Smooth muscle cell (in vitro differentiated cells): ENCODE measurements at regions not wholly inside any gene's neighbourhood (a gene's known extent, or its start where the extent isn't known, plus 50 kb on each side); places are given as distances from the start of the nearest gene placed in this dataset.
A peak's percentile ranks its signal among the peaks of the same experiment; 100 is the strongest.

ENCODE experiments used
- DNase-seq: peaks from one replicate; lab custom pipeline; 2025; ENCODE audit not compliant: unreplicated experiment; lab: John Stamatoyannopoulos, UW
- H2AFZ ChIP-seq: fragments of 200-600 bp; sonication (generic); 2 replicates; pipeline ENCODE4 v1.6.0; 2016; ENCODE audit warnings: antibody characterized with exemption, low read depth, mild to moderate bottlenecking
- H3F3A ChIP-seq: fragments of 200-600 bp; sonication (generic); 2 replicates; pipeline ENCODE4 v1.6.0; 2017; ENCODE audit warnings: antibody characterized with exemption, low read depth
- H3K27ac ChIP-seq: fragments of 200-600 bp; sonication (generic); 2 replicates; pipeline ENCODE4 v1.5.1; 2016; ENCODE audit warnings: low read depth, mild to moderate bottlenecking
- H3K27me3 ChIP-seq: fragments of 200-600 bp; sonication (generic); 2 replicates; pipeline ENCODE4 v1.6.1; 2016; ENCODE audit warnings: low read depth, mild to moderate bottlenecking
- H3K36me3 ChIP-seq: fragments of 200-600 bp; sonication (generic); 2 replicates; pipeline ENCODE4 v1.5.1; 2016; ENCODE audit warnings: low read depth
- H3K4me1 ChIP-seq: fragments of 200-600 bp; sonication (generic); 2 replicates; pipeline ENCODE4 v1.5.1; 2016; ENCODE audit warnings: low read depth
- H3K4me2 ChIP-seq: fragments of 200-600 bp; sonication (generic); 2 replicates; pipeline ENCODE4 v1.6.0; 2016; ENCODE audit warnings: mild to moderate bottlenecking
- H3K4me3 ChIP-seq: fragments of 200-600 bp; sonication (generic); 2 replicates; pipeline ENCODE4 v1.5.1; 2016; ENCODE audit warnings: mild to moderate bottlenecking
- H3K79me2 ChIP-seq: fragments of 200-600 bp; sonication (generic); 2 replicates; pipeline ENCODE4 v1.6.0; 2016; ENCODE audit warnings: low read depth, mild to moderate bottlenecking
- H3K9ac ChIP-seq: fragments of 200-600 bp; sonication (generic); 2 replicates; pipeline ENCODE4 v1.6.0; 2016; ENCODE audit warnings: low read depth
- H3K9me3 ChIP-seq: fragments of 200-600 bp; sonication (generic); replicated peaks from 2 replicates; pipeline ENCODE4 v1.5.1; 2016; ENCODE audit warnings: low read depth
- H4K20me1 ChIP-seq: fragments of 200-600 bp; sonication (generic); 2 replicates; pipeline ENCODE4 v1.6.0; 2016; ENCODE audit warnings: low read depth
- WGBS: methylation state at CpG from one replicate; pipeline ENCODE4 v1.1.7; 2016; ENCODE audit warnings: low lambda C conversion rate; 5-methylcytosine and 5-hydroxymethylcytosine counted together
- TF ChIP-seq, protein P1 (sequence below): fragments of 200-600 bp; sonication (generic); IDR thresholded peaks from 2 replicates; pipeline ENCODE4 v1.5.1; 2017; ENCODE audit warnings: borderline replicate concordance, mild to moderate bottlenecking, antibody characterized with exemption; ENCODE audit not compliant: insufficient read depth, poor library complexity, severe bottlenecking

DNA sequence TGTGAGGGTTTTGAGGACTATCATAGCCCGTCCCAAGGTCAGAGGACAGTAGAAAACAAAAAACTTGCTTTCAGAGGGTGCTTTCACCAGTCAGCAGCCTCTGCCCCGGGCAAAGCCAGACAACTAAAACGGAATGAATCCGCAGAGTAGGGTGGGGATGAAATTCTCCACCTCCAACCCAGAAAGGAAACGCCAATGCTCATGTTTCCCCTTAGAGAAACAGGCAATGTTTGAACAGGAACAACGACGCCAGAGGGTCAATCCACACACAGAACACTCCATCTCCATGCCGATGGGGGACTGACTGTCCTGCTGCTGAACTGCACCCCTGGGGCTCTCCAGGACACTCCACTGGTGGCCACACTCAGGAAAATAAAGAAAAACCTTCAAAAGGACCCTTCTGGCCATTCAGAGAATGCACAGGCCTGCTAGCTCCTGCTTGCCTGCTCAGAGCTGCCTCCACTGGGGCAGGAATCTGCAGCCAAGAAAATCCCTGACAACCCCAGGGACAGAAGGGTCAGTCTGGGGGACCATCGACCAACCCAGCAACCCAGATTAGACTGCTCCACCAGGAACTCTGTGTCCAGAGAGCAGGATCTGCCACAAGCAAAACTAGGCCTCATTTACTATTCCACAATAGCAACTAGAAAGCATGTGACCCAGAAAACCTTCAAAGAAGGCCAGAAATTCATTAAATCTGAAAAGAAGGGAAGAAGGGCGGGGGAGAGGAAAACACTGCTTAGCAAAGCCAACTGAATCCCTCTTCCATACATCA, 116.0 kb downstream of the TOMM20 start:
- 77% methylated on average over 10 of the region's 10 CpGs for WGBS
- no peaks in the 10 kb centered on the region for H4K20me1 ChIP-seq
- H3K4me3 ChIP-seq = no peak overlapping the region
- H3K36me3 ChIP-seq = no peaks in the 10 kb centered on the region
- no peaks in the 10 kb centered on the region for H3K79me2 ChIP-seq
- H3K4me1 ChIP-seq = peaks cover 8% of the 10 kb centered on the region
- TF ChIP-seq, protein P1, sequence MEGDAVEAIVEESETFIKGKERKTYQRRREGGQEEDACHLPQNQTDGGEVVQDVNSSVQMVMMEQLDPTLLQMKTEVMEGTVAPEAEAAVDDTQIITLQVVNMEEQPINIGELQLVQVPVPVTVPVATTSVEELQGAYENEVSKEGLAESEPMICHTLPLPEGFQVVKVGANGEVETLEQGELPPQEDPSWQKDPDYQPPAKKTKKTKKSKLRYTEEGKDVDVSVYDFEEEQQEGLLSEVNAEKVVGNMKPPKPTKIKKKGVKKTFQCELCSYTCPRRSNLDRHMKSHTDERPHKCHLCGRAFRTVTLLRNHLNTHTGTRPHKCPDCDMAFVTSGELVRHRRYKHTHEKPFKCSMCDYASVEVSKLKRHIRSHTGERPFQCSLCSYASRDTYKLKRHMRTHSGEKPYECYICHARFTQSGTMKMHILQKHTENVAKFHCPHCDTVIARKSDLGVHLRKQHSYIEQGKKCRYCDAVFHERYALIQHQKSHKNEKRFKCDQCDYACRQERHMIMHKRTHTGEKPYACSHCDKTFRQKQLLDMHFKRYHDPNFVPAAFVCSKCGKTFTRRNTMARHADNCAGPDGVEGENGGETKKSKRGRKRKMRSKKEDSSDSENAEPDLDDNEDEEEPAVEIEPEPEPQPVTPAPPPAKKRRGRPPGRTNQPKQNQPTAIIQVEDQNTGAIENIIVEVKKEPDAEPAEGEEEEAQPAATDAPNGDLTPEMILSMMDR = no peak
- H3K27me3 ChIP-seq = no peaks in the 10 kb centered on the region
- peak overlapping the region; percentile 99 for H3K27ac ChIP-seq
- H3K9ac ChIP-seq = peak overlapping the region; percentile 87
- H3K9me3 ChIP-seq = no peaks in the 10 kb centered on the region
- DNase-seq = no peak
- peak overlapping the region; percentile 29 for H3K4me2 ChIP-seq
- H3F3A ChIP-seq = peaks cover 8% of the 10 kb centered on the region
- H2AFZ ChIP-seq = no peak overlapping the region

DNA sequence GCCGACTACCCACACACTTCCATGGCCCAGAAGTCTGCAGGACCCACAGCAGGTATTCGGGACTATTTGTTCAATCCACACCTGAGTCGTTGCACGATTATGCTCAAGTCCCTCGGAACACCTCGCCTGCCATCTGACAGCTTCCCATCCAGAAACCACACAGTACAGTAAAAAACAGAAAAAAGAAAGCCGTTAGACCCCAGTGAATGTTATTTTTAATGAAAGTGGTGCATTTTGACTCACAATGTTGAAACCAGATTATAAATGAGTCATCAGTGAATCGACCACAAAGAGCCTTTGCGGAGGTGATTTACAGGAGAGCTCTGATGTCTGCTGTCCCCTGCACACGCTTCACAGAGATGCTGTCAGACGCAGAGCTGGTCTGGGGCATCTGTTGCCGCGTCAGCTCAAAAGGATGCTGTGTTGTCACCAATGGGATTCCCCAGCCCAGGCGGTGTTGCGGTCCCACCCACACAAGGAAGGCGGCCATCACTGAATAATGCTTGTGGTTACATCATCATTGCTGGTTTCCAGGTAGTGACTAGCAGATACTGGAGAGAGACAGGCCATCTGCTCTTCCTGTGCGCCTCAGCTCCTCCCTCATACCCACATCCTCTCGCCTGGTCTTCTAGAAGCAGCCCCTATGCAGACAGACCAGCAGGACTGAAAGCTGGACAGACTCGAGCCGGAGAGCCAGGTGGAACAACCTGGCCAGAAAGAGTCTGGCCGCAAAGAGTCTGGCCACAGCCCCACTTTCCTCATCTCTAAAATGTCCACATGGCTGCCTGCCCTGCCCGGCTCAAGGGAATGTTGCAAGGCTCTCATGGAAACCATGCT, 116.8 kb downstream of the TOMM20 start:
- WGBS = 25% methylated on average over 22 of the region's 22 CpGs
- H2AFZ ChIP-seq = no peak overlapping the region

DNA sequence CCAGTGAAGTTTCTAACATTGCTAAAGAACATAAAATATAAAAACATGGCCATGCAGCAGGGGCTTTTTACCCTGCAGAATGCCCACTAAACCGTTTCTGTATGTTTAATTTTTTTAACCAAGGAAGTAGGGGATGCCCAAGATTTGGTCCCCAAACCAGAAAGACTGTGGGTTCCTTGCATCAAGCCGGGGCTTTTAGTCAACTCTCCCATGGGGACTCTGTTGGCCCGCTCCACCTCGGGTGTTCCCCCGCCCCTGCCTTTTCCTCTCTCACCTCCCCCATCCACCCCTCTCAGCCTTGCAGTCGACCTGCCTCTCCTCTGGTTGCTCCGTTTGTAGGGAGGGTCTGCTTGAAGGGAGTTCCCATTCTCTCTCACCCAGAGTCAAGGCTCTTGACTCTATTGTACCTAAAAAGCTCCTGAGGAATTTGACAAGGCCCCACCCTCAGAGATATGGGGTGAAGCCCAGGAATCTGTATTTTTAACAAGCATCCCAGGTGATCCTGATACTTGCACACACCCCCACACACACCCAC, 117.5 kb downstream of the TOMM20 start:
- H2AFZ ChIP-seq = no peak overlapping the region
- 87% methylated on average over 7 of the region's 7 CpGs for WGBS

More for the DNA sequence above, 116.8 kb downstream of the TOMM20 start:
- H3K27me3 ChIP-seq = no peaks in the 10 kb centered on the region
- peak overlapping the region; percentile 87 for H3K9ac ChIP-seq
- no peak overlapping the region for H3K4me3 ChIP-seq
- H3K79me2 ChIP-seq = no peaks in the 10 kb centered on the region
- no peaks in the 10 kb centered on the region for H3K9me3 ChIP-seq
- peaks cover 6% of the 10 kb centered on the region for H3F3A ChIP-seq
- no peaks in the 10 kb centered on the region for H4K20me1 ChIP-seq
- H3K36me3 ChIP-seq = no peaks in the 10 kb centered on the region
- TF ChIP-seq, protein P1 = no peak
- peak overlapping the region; percentile 99 for H3K27ac ChIP-seq
- H3K4me1 ChIP-seq = peaks cover 8% of the 10 kb centered on the region
- DNase-seq = peak; percentile 49
- H3K4me2 ChIP-seq = peak overlapping the region; percentile 37

More for the DNA sequence above, 117.5 kb downstream of the TOMM20 start:
- Histone ChIP-seq H3K4me1 (peaks cover 8% of the 10 kb centered on the region), H3K36me3 (no peaks in the 10 kb centered on the region), H3K27me3 (no peaks in the 10 kb centered on the region), H3K27ac (peak overlapping the region; percentile 89), H3K9me3 (no peaks in the 10 kb centered on the region), H4K20me1 (no peaks in the 10 kb centered on the region), H3K79me2 (no peaks in the 10 kb centered on the region), H3K9ac (peak overlapping the region; percentile 28), H3K4me3 (no peak overlapping the region), H3F3A (peaks cover 6% of the 10 kb centered on the region), H3K4me2 (peak overlapping the region; percentile 37)
- TF ChIP-seq, protein P1 = no peak
- DNase-seq = no peak
